ENCODE measurements at regions not wholly inside any gene's neighbourhood (a gene's known extent, or its start where the extent isn't known, plus 50 kb on each side); places are given as distances from the start of the nearest gene placed in this dataset.

DNA sequence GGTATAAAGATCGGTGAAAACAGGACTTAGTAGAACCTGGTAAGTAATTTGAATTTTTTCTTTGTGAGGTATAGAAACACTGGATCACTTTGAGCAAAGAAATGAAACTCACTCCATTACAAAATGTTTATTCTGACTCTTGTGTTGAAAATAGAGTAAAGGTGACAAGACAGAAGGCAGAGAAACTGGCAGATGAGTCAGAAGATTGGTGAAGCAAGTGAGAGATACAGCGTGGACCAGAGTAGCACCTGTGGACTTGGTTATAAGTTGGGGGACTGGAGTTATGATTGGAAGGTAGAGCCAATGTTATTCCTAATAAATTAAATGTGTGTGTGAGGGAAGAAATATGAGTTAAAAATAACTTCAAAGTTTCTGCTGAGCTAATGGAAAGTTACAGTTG, 620.9 kb downstream of the ZWINT start:
- Histone ChIP-seq H3K27ac (ENCODE audit: low read depth, low read length) (no peak overlapping the region), H3K9me2 (replicated peaks; ENCODE audit: control insufficient read depth, low read length) (no peaks in the 10 kb centered on the region), H3K27me3 (ENCODE audit: control insufficient read depth, low read length) (no peaks in the 10 kb centered on the region), H3K36me3 (ENCODE audit: control insufficient read depth, low read length) (no peaks in the 10 kb centered on the region), H3K9me3 (ENCODE audit: control insufficient read depth, insufficient read depth, low read length) (no peaks in the 10 kb centered on the region), H4K20me1 (ENCODE audit: control insufficient read depth, insufficient read depth, low read depth, low read length) (no peaks in the 10 kb centered on the region), H3K4me3 (ENCODE audit: low read length) (no peak overlapping the region), H3F3A (ENCODE audit: control insufficient read depth, insufficient read depth) (no peaks in the 10 kb centered on the region), H3K4me2 (ENCODE audit: low read length) (no peak overlapping the region), H3K4me1 (ENCODE audit: control insufficient read depth, low read length) (no peaks in the 10 kb centered on the region), H3K79me2 (ENCODE audit: control insufficient read depth, low read length) (no peaks in the 10 kb centered on the region)
- TF ChIP-seq, protein P1, sequence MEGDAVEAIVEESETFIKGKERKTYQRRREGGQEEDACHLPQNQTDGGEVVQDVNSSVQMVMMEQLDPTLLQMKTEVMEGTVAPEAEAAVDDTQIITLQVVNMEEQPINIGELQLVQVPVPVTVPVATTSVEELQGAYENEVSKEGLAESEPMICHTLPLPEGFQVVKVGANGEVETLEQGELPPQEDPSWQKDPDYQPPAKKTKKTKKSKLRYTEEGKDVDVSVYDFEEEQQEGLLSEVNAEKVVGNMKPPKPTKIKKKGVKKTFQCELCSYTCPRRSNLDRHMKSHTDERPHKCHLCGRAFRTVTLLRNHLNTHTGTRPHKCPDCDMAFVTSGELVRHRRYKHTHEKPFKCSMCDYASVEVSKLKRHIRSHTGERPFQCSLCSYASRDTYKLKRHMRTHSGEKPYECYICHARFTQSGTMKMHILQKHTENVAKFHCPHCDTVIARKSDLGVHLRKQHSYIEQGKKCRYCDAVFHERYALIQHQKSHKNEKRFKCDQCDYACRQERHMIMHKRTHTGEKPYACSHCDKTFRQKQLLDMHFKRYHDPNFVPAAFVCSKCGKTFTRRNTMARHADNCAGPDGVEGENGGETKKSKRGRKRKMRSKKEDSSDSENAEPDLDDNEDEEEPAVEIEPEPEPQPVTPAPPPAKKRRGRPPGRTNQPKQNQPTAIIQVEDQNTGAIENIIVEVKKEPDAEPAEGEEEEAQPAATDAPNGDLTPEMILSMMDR (IDR thresholded peaks at IDR 0.05; ENCODE audit: low read depth, low read length, poor library complexity, severe bottlenecking), result no peak
- no peak for TF ChIP-seq EZH2phosphoT487 (IDR thresholded peaks at IDR 0.05; ENCODE audit: borderline replicate concordance, low read length)

DNA sequence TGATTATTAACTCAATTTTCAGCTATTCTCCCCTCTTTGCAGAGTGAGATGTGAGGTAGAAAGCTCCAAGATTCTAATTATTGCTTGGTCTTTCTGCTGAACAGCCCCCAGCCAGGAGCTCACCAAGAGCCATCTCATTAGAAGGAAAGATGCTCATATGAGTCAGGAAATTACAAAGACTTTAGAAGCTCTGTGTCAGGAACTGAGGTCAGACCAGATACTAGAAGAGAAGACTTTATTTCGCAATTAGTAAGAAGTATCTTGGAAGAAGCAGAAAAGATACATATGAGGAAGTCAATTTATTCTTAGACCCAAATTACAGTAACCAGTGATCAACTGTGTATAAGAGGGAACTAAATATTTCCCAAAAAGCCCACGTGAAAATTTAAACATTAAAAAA, 626.9 kb downstream of the ZWINT start:
- H3K4me2 ChIP-seq (ENCODE audit: low read length), result no peak overlapping the region

DNA sequence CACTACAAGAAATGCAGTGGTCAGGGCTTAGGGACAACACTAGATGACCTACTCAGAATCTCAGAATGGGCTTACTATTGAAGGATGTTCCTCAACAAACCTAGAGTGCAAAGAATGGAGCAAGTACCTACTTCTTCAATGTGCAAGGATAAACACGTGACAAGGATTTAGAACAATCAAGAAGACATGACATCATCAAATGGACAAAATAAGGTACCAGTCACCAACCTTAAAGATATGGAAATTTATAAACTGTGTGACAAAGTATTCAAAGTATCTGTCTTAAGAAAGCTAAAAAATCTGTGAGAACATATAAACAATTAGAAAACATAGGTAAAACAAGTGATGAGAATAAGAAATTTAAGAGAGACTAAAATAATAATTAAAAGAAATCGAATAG, 656.1 kb downstream of the ZWINT start:
- no peaks in the 10 kb centered on the region for H3K9me2 ChIP-seq (replicated peaks; ENCODE audit: control insufficient read depth, low read length)
- H3K4me1 ChIP-seq (ENCODE audit: control insufficient read depth, low read length), result no peaks in the 10 kb centered on the region
- no peaks in the 10 kb centered on the region for H3K36me3 ChIP-seq (ENCODE audit: control insufficient read depth, low read length)
- H3K4me3 ChIP-seq (ENCODE audit: low read length), result no peak overlapping the region
- no peaks in the 10 kb centered on the region for H3K79me2 ChIP-seq (ENCODE audit: control insufficient read depth, low read length)
- H3K9me3 ChIP-seq (ENCODE audit: control insufficient read depth, insufficient read depth, low read length), result no peaks in the 10 kb centered on the region
- H3F3A ChIP-seq (ENCODE audit: control insufficient read depth, insufficient read depth), result no peaks in the 10 kb centered on the region
- TF ChIP-seq, protein P1 (IDR thresholded peaks at IDR 0.05; ENCODE audit: low read depth, low read length, poor library complexity, severe bottlenecking), result no peak
- TF ChIP-seq EZH2phosphoT487 (IDR thresholded peaks at IDR 0.05; ENCODE audit: borderline replicate concordance, low read length), result no peak
- H3K27ac ChIP-seq (ENCODE audit: low read depth, low read length), result no peak overlapping the region
- no peaks in the 10 kb centered on the region for H4K20me1 ChIP-seq (ENCODE audit: control insufficient read depth, insufficient read depth, low read depth, low read length)
- no peak overlapping the region for H3K4me2 ChIP-seq (ENCODE audit: low read length)
- H3K27me3 ChIP-seq (ENCODE audit: control insufficient read depth, low read length), result no peaks in the 10 kb centered on the region

More for the DNA sequence above, 626.9 kb downstream of the ZWINT start:
- no peaks in the 10 kb centered on the region for H3K4me1 ChIP-seq (ENCODE audit: control insufficient read depth, low read length)
- H3K36me3 ChIP-seq (ENCODE audit: control insufficient read depth, low read length), result no peaks in the 10 kb centered on the region
- no peaks in the 10 kb centered on the region for H3F3A ChIP-seq (ENCODE audit: control insufficient read depth, insufficient read depth)
- TF ChIP-seq, protein P1 (IDR thresholded peaks at IDR 0.05; ENCODE audit: low read depth, low read length, poor library complexity, severe bottlenecking), result no peak
- no peak for TF ChIP-seq EZH2phosphoT487 (IDR thresholded peaks at IDR 0.05; ENCODE audit: borderline replicate concordance, low read length)
- no peaks in the 10 kb centered on the region for H3K9me3 ChIP-seq (ENCODE audit: control insufficient read depth, insufficient read depth, low read length)
- no peak overlapping the region for H3K27ac ChIP-seq (ENCODE audit: low read depth, low read length)
- H4K20me1 ChIP-seq (ENCODE audit: control insufficient read depth, insufficient read depth, low read depth, low read length), result no peaks in the 10 kb centered on the region
- no peak overlapping the region for H3K4me3 ChIP-seq (ENCODE audit: low read length)
- H3K27me3 ChIP-seq (ENCODE audit: control insufficient read depth, low read length), result no peaks in the 10 kb centered on the region
- H3K9me2 ChIP-seq (replicated peaks; ENCODE audit: control insufficient read depth, low read length), result no peaks in the 10 kb centered on the region
- H3K79me2 ChIP-seq (ENCODE audit: control insufficient read depth, low read length), result no peaks in the 10 kb centered on the region

All from DOHH2 (cell line).